ENCODE measurements at regions not wholly inside any gene's neighbourhood (a gene's known extent, or its start where the extent isn't known, plus 50 kb on each side); places are given as distances from the start of the nearest gene placed in this dataset.
"Not testable (repeated sequence)": the region's sequence is repeated elsewhere in the genome, so short reads cannot be mapped to it uniquely, and the experiment has no call there.

DNA sequence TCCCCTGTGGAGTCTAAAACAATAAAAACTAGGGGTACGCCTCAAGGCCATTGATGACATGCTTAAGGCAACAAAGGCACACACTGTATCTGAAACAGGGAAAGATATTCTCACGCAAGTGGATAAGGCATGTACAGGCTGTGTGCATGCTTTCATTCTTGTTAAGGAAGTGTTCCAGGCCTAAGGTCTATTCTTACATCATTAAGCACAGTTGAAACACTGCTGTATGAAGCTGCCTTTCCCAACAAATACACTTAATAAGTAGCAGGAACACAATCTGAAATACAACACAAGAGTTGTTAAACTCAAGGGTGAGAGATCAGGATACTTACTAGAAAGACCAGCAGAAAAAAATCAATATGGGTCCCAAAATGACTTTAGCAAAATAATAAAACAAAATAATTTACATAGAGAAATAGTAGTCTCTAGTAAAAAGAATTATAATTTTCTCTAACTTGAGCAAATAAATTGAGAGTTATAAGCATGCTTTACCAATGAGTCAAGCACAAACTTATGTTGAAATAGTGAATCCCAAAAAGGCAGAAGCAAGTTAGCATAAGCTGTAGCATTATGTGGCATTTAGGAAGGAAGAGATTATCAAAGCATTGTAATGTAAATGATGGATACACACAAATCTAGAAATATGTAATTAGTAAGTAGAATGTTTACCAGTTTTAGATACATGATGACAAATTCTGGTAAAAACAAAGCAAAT lies 796.9 kb downstream of the SLITRK1 start:
- Histone ChIP-seq H3K4me3 (ENCODE audit: low read length in 2 of 2) (no peak overlapping the region), H2BK15ac (ENCODE audit: low read length) (no peak overlapping the region), H4K91ac (ENCODE audit: low read depth, low read length, poor library complexity) (no peak overlapping the region), H3K27ac (replicated peaks; ENCODE audit: low read length) (no peak overlapping the region), H2AK5ac (ENCODE audit: low read depth, low read length) (no peak overlapping the region), H3K18ac (ENCODE audit: low read length) (no peak overlapping the region), H3K79me1 (ENCODE audit: low read depth, low read length) (no peaks in the 10 kb centered on the region), H2BK5ac (ENCODE audit: low read length) (no peak overlapping the region), H3K36me3 (replicated peaks in 1 of 2; ENCODE audit: control insufficient read depth in 2 of 2, insufficient read depth in 2 of 2, low read length in 2 of 2) (no peaks in the 10 kb centered on the region), H3K9ac (ENCODE audit: low read depth, low read length, poor library complexity) (no peak overlapping the region), H3K14ac (ENCODE audit: low read length) (no peak overlapping the region), H3K4me1 (ENCODE audit: control insufficient read depth in 2 of 2, insufficient read depth in 1 of 2, low read depth in 1 of 2, low read length in 2 of 2) (no peaks in the 10 kb centered on the region), H2AFZ (ENCODE audit: low read length) (no peak overlapping the region), H3K27me3 (ENCODE audit: control insufficient read depth in 3 of 3, insufficient read depth in 3 of 3, low read depth in 1 of 3, low read length in 3 of 3) (no peaks in the 10 kb centered on the region), H2BK120ac (ENCODE audit: low read depth, low read length) (no peak overlapping the region), H4K8ac (ENCODE audit: low read depth, low read length) (no peak overlapping the region), H3K9me3 (replicated peaks in 1 of 2; ENCODE audit: control insufficient read depth in 2 of 2, insufficient read depth in 1 of 2, low read depth in 1 of 2, low read length in 2 of 2) (peaks cover 0 to 6% of the 10 kb centered on the region in 2 donors), H3K4me2 (ENCODE audit: insufficient read depth, low read length, poor library complexity, severe bottlenecking) (no peak overlapping the region), H3K23ac (ENCODE audit: low read depth, low read length, poor library complexity) (no peak overlapping the region), H3K4ac (ENCODE audit: low read length) (no peak overlapping the region), H2BK12ac (ENCODE audit: low read length) (no peak overlapping the region)
- no CpG with 5 or more reads among the region's 2 CpGs for WGBS, 2 donors (ENCODE audit: extremely low coverage in 2 of 2, insufficient read length in 2 of 2, insufficient replicate concordance in 1 of 2)
- DNase-seq (ENCODE audit: low spot score): no peak

DNA sequence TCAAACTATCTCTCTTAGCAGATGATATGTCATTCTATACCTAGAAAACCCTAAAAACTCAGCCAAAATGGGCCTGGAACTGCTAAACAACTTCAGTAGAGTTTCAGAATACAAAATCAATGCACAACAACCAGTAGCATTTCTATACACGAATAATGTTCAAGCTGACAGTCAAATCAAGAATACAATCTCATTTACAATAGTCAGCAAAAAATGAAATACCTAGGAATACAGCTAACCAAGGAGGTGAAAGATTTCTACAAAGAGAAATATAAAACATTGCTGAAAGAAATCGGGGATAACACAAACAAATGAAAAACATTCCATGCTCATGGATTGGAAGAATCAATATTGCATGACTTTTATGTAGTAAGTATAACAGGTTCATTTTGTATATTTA lies 804.8 kb downstream of the SLITRK1 start:
- H3K23ac ChIP-seq (ENCODE audit: low read depth, low read length, poor library complexity): no peak overlapping the region
- no peak overlapping the region for H2BK12ac ChIP-seq (ENCODE audit: low read length)
- no peak overlapping the region for H2BK5ac ChIP-seq (ENCODE audit: low read length)
- H3K18ac ChIP-seq (ENCODE audit: low read length): no peak overlapping the region
- no peak overlapping the region for H3K4me2 ChIP-seq (ENCODE audit: insufficient read depth, low read length, poor library complexity, severe bottlenecking)
- H4K91ac ChIP-seq (ENCODE audit: low read depth, low read length, poor library complexity): no peak overlapping the region
- no peak overlapping the region for H4K8ac ChIP-seq (ENCODE audit: low read depth, low read length)
- no peak overlapping the region for H3K9ac ChIP-seq (ENCODE audit: low read depth, low read length, poor library complexity)
- no CpG with 5 or more reads among the region's 2 CpGs for WGBS, 2 donors (ENCODE audit: extremely low coverage in 2 of 2, insufficient read length in 2 of 2, insufficient replicate concordance in 1 of 2)
- no peaks in the 10 kb centered on the region for H3K79me1 ChIP-seq (ENCODE audit: low read depth, low read length)
- no peaks in the 10 kb centered on the region for H3K36me3 ChIP-seq (replicated peaks in 1 of 2; ENCODE audit: control insufficient read depth in 2 of 2, insufficient read depth in 2 of 2, low read length in 2 of 2)
- no peak overlapping the region for H3K4me3 ChIP-seq (ENCODE audit: low read length in 2 of 2)
- H3K9me3 ChIP-seq (replicated peaks in 1 of 2; ENCODE audit: control insufficient read depth in 2 of 2, insufficient read depth in 1 of 2, low read depth in 1 of 2, low read length in 2 of 2): no peaks in the 10 kb centered on the region
- no peaks in the 10 kb centered on the region for H3K4me1 ChIP-seq (ENCODE audit: control insufficient read depth in 2 of 2, insufficient read depth in 1 of 2, low read depth in 1 of 2, low read length in 2 of 2)
- no peak overlapping the region for H2AFZ ChIP-seq (ENCODE audit: low read length)
- no peak overlapping the region for H3K27ac ChIP-seq (replicated peaks; ENCODE audit: low read length)
- no peak overlapping the region for H2BK15ac ChIP-seq (ENCODE audit: low read length)
- no peak overlapping the region for H2AK5ac ChIP-seq (ENCODE audit: low read depth, low read length)
- H2BK120ac ChIP-seq (ENCODE audit: low read depth, low read length): no peak overlapping the region
- DNase-seq (ENCODE audit: low spot score): no peak
- no peaks in the 10 kb centered on the region for H3K27me3 ChIP-seq (ENCODE audit: control insufficient read depth in 3 of 3, insufficient read depth in 3 of 3, low read depth in 1 of 3, low read length in 3 of 3)
- H3K4ac ChIP-seq (ENCODE audit: low read length): no peak overlapping the region
- no peak overlapping the region for H3K14ac ChIP-seq (ENCODE audit: low read length)

DNA sequence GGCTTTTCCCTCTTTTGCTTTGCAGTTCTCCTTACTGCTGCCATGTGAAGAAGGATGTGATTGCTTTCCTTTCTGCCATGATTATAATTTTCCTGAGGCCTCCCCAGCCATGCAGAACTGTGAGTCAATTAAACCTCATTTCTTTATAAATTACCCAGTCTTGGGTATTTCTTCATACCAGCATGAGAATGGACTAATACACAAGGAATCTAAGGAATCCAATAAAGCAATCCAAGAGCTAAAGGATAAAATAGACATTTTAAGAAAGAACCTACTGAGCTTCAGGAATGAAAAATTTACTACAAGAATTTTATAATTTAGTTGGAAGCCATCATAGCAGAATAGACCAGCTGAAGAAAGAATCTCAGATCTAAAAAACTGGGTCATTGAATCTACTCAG lies 808.3 kb downstream of the SLITRK1 start:
- H3K4ac ChIP-seq (ENCODE audit: low read length); H3K23ac ChIP-seq (ENCODE audit: low read depth, low read length, poor library complexity); H3K4me1 ChIP-seq (ENCODE audit: control insufficient read depth in 2 of 2, insufficient read depth in 1 of 2, low read depth in 1 of 2, low read length in 2 of 2); H2BK15ac ChIP-seq (ENCODE audit: low read length); H4K8ac ChIP-seq (ENCODE audit: low read depth, low read length); H3K14ac ChIP-seq (ENCODE audit: low read length); H4K91ac ChIP-seq (ENCODE audit: low read depth, low read length, poor library complexity); DNase-seq (ENCODE audit: low spot score); H2BK12ac ChIP-seq (ENCODE audit: low read length); H3K36me3 ChIP-seq (replicated peaks in 1 of 2; ENCODE audit: control insufficient read depth in 2 of 2, insufficient read depth in 2 of 2, low read length in 2 of 2); H2AK5ac ChIP-seq (ENCODE audit: low read depth, low read length); H3K27me3 ChIP-seq (ENCODE audit: control insufficient read depth in 3 of 3, insufficient read depth in 3 of 3, low read depth in 1 of 3, low read length in 3 of 3); H3K18ac ChIP-seq (ENCODE audit: low read length); H3K79me1 ChIP-seq (ENCODE audit: low read depth, low read length); H3K9me3 ChIP-seq (replicated peaks in 1 of 2; ENCODE audit: control insufficient read depth in 2 of 2, insufficient read depth in 1 of 2, low read depth in 1 of 2, low read length in 2 of 2); H3K4me2 ChIP-seq (ENCODE audit: insufficient read depth, low read length, poor library complexity, severe bottlenecking); H3K27ac ChIP-seq (replicated peaks; ENCODE audit: low read length); H3K4me3 ChIP-seq (ENCODE audit: low read length in 2 of 2); H3K9ac ChIP-seq (ENCODE audit: low read depth, low read length, poor library complexity); H2BK120ac ChIP-seq (ENCODE audit: low read depth, low read length); H2BK5ac ChIP-seq (ENCODE audit: low read length); H2AFZ ChIP-seq (ENCODE audit: low read length): not testable (repeated sequence)

DNA sequence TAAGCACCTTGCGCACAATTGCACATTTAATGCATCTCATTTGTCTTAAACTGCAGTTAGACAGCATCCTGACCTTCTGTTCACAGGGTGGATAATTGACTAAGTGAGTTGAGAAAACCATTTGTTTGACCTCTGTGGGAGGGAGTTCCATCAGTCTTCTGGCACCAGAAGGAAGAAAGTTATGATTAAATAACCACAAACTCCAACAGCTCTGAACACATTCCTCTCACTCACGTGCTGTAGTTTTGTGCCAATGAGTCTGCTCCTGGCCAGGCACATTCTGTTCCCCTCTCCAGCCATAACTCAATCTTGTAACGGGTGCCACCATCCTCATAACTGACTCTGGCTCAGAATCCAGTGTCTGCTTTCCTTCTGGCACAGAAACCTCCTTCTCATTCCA lies 817.2 kb downstream of the SLITRK1 start:
- Histone ChIP-seq H2BK120ac (ENCODE audit: low read depth, low read length) (no peak overlapping the region), H3K23ac (ENCODE audit: low read depth, low read length, poor library complexity) (no peak overlapping the region), H3K9me3 (replicated peaks in 1 of 2; ENCODE audit: control insufficient read depth in 2 of 2, insufficient read depth in 1 of 2, low read depth in 1 of 2, low read length in 2 of 2) (no peaks in the 10 kb centered on the region), H3K14ac (ENCODE audit: low read length) (no peak overlapping the region), H4K8ac (ENCODE audit: low read depth, low read length) (no peak overlapping the region), H3K4ac (ENCODE audit: low read length) (no peak overlapping the region), H3K4me2 (ENCODE audit: insufficient read depth, low read length, poor library complexity, severe bottlenecking) (no peak overlapping the region), H3K4me3 (ENCODE audit: low read length in 2 of 2) (no peak overlapping the region), H2AK5ac (ENCODE audit: low read depth, low read length) (no peak overlapping the region), H3K27me3 (ENCODE audit: control insufficient read depth in 3 of 3, insufficient read depth in 3 of 3, low read depth in 1 of 3, low read length in 3 of 3) (no peaks in the 10 kb centered on the region), H3K18ac (ENCODE audit: low read length) (no peak overlapping the region), H3K79me1 (ENCODE audit: low read depth, low read length) (no peaks in the 10 kb centered on the region), H2BK15ac (ENCODE audit: low read length) (no peak overlapping the region), H2AFZ (ENCODE audit: low read length) (peak overlapping the region; percentile 59), H3K27ac (replicated peaks; ENCODE audit: low read length) (no peak overlapping the region), H4K91ac (ENCODE audit: low read depth, low read length, poor library complexity) (no peak overlapping the region), H3K4me1 (ENCODE audit: control insufficient read depth in 2 of 2, insufficient read depth in 1 of 2, low read depth in 1 of 2, low read length in 2 of 2) (peaks cover 0 to 2% of the 10 kb centered on the region in 2 donors), H3K9ac (ENCODE audit: low read depth, low read length, poor library complexity) (no peak overlapping the region), H2BK5ac (ENCODE audit: low read length) (no peak overlapping the region), H2BK12ac (ENCODE audit: low read length) (no peak overlapping the region), H3K36me3 (replicated peaks in 1 of 2; ENCODE audit: control insufficient read depth in 2 of 2, insufficient read depth in 2 of 2, low read length in 2 of 2) (no peaks in the 10 kb centered on the region)
- no peak for DNase-seq (ENCODE audit: low spot score)
- no CpG with 5 or more reads among the region's 3 CpGs for WGBS, 2 donors (ENCODE audit: extremely low coverage in 2 of 2, insufficient read length in 2 of 2, insufficient replicate concordance in 1 of 2)

Measured in neuronal stem cell (in vitro differentiated cells).